ENCODE measurements at regions not wholly inside any gene's neighbourhood (a gene's known extent, or its start where the extent isn't known, plus 50 kb on each side); places are given as distances from the start of the nearest gene placed in this dataset.

GRCh38 chr3:30372837-30373236 is 233.6 kb upstream of the TGFBR2 start:
- intact Hi-C loops (cut with micrococcal nuclease), result no loop called here
- no peaks in the 10 kb centered on the region for H3K4me1 ChIP-seq (ENCODE audit: control insufficient read depth in 1 of 2, insufficient read depth in 2 of 2, low read length in 2 of 2)
- Mint-ChIP-seq H3K4me3 (no peak overlapping the region), H3K36me3 (no peaks in the 10 kb centered on the region), H3K4me1 (no peaks in the 10 kb centered on the region), H3K9me3 (peaks cover 0 to 3% (median 0%) of the 10 kb centered on the region in 7 donors), H3K27ac (no peak overlapping the region), H3K27me3 (ENCODE audit: low read depth in 3 of 3) (no peaks in the 10 kb centered on the region)
- no peak overlapping the region for H3K4me3 ChIP-seq (replicated peaks in 1 of 3; ENCODE audit: low read depth in 2 of 3, low read length in 3 of 3)
- no peak for DNase-seq
- peak overlapping the region; percentile 16 for H2AFZ ChIP-seq (ENCODE audit: insufficient read depth, low read depth, low read length, poor library complexity, severe bottlenecking)
- no peaks in the 10 kb centered on the region for H3K9me3 ChIP-seq (replicated peaks in 1 of 2; ENCODE audit: control insufficient read depth in 1 of 2, insufficient read depth in 1 of 2, low read length in 2 of 2)
- H4K20me1 ChIP-seq (ENCODE audit: insufficient read depth, low read length), result no peaks in the 10 kb centered on the region
- no peaks in the 10 kb centered on the region for H3K36me3 ChIP-seq (replicated peaks in 1 of 2; ENCODE audit: control insufficient read depth in 1 of 2, insufficient read depth in 2 of 2, low read length in 2 of 2)
- 14% methylated on average over 1 of the region's 3 CpGs for WGBS (ENCODE audit: insufficient coverage)
- no peaks in the 10 kb centered on the region for H3K79me2 ChIP-seq (ENCODE audit: insufficient read depth, low read length)
- no peak overlapping the region for H3K27ac ChIP-seq (ENCODE audit: low read depth in 1 of 2, low read length in 2 of 2)
- H3K27me3 ChIP-seq (ENCODE audit: control insufficient read depth in 2 of 2, insufficient read depth in 2 of 2, low read length in 2 of 2), result no peaks in the 10 kb centered on the region
- no peak overlapping the region for H3K9ac ChIP-seq (ENCODE audit: insufficient read depth, low read length, poor library complexity, severe bottlenecking)
- no peak overlapping the region for H3K4me2 ChIP-seq (replicated peaks; ENCODE audit: extremely low read depth, low read length, poor library complexity, severe bottlenecking)
- no peak for TF ChIP-seq CTCF (IDR thresholded peaks at IDR 0.05)

- H3K9me3 Mint-ChIP-seq, result peaks cover 13 to 31% (median 17%) of the 10 kb centered on the region in 7 donors
- H3K4me3 Mint-ChIP-seq, result no peak overlapping the region
- 100% methylated on average over 1 of the region's 2 CpGs for WGBS (ENCODE audit: insufficient coverage)
- Histone ChIP-seq H3K36me3 (replicated peaks in 1 of 2; ENCODE audit: control insufficient read depth in 1 of 2, insufficient read depth in 2 of 2, low read length in 2 of 2) (no peaks in the 10 kb centered on the region), H3K4me1 (ENCODE audit: control insufficient read depth in 1 of 2, insufficient read depth in 2 of 2, low read length in 2 of 2) (no peaks in the 10 kb centered on the region), H3K4me2 (replicated peaks; ENCODE audit: extremely low read depth, low read length, poor library complexity, severe bottlenecking) (no peak overlapping the region), H2AFZ (ENCODE audit: insufficient read depth, low read depth, low read length, poor library complexity, severe bottlenecking) (no peak overlapping the region), H3K27me3 (ENCODE audit: control insufficient read depth in 2 of 2, insufficient read depth in 2 of 2, low read length in 2 of 2) (no peaks in the 10 kb centered on the region), H4K20me1 (ENCODE audit: insufficient read depth, low read length) (no peaks in the 10 kb centered on the region), H3K79me2 (ENCODE audit: insufficient read depth, low read length) (no peaks in the 10 kb centered on the region), H3K9ac (ENCODE audit: insufficient read depth, low read length, poor library complexity, severe bottlenecking) (no peak overlapping the region), H3K4me3 (replicated peaks in 1 of 3; ENCODE audit: low read depth in 2 of 3, low read length in 3 of 3) (no peak overlapping the region), H3K27ac (ENCODE audit: low read depth in 1 of 2, low read length in 2 of 2) (no peak overlapping the region), H3K9me3 (replicated peaks in 1 of 2; ENCODE audit: control insufficient read depth in 1 of 2, insufficient read depth in 1 of 2, low read length in 2 of 2) (peaks cover 0 to 12% of the 10 kb centered on the region in 2 donors)
- intact Hi-C loops (cut with micrococcal nuclease), result no loop called here
- no peak for TF ChIP-seq CTCF (IDR thresholded peaks at IDR 0.05)
- no peaks in the 10 kb centered on the region for H3K4me1 Mint-ChIP-seq
- H3K27ac Mint-ChIP-seq, result no peak overlapping the region
- H3K36me3 Mint-ChIP-seq, result no peaks in the 10 kb centered on the region
- peaks cover 0 to 5% (median 0%) of the 10 kb centered on the region in 3 donors for H3K27me3 Mint-ChIP-seq (ENCODE audit: low read depth in 3 of 3)
- DNase-seq, result no peak
These were observed 221.8 kb upstream of the TGFBR2 start for GRCh38 chr3:30384546-30385072.

Data from CD14-positive monocyte (primary cell).